CD4-positive, alpha-beta T cell (primary cell): ENCODE measurements at regions not wholly inside any gene's neighbourhood (a gene's known extent, or its start where the extent isn't known, plus 50 kb on each side); places are given as distances from the start of the nearest gene placed in this dataset.
A peak's percentile ranks its signal among the peaks of the same experiment; 100 is the strongest.

ENCODE experiments used
- ATAC-seq: fragments of 200-7000 bp; cut with Tn5 transposase; one replicate; pipeline ENCODE4 v1.10.0; 2022; ENCODE audit warnings: mild to moderate bottlenecking; ENCODE audit not compliant: poor library complexity
- CTCF ChIA-PET: fragments of 350-600 bp; sonication (Branson Sonifier 250); formaldehyde crosslinking; loops from one replicate; lab custom pipeline; 2021; ENCODE audit warnings: antibody characterized with exemption, inconsistent platforms; lab: Charles Lee
- POLR2A ChIA-PET: fragments of 350-600 bp; sonication (Branson Sonifier 250); formaldehyde crosslinking; loops from one replicate; lab custom pipeline; 2021; ENCODE audit warnings: antibody characterized with exemption, inconsistent platforms; lab: Charles Lee
- DNase-seq, 14 experiments: peaks; one replicate each; pipeline ENCODE4 v3.0.0-alpha.2; 2013 to 2020; ENCODE audit warnings: mixed read lengths in 2 of 14
- H3K27ac ChIP-seq, 2 donors: one replicate each; pipeline versions ENCODE4 v1.5.1 to v1.7.0; 2013; ENCODE audit warnings: low read length in 2 of 2, low read depth in 1 of 2, mild to moderate bottlenecking in 1 of 2
- H3K27me3 ChIP-seq, 2 experiments: 1 replicate in 1 of 2; 2 replicates in 1 of 2; pipeline versions ENCODE4 v1.6.1 to v1.7.0; 2013; ENCODE audit warnings: low read length in 2 of 2, control low read depth in 1 of 2, mild to moderate bottlenecking in 1 of 2, moderate library complexity in 1 of 2; ENCODE audit not compliant: insufficient read depth in 2 of 2, control insufficient read depth in 1 of 2
- H3K36me3 ChIP-seq: one replicate; pipeline ENCODE4 v1.6.1; 2013; ENCODE audit warnings: low read length, control low read depth; ENCODE audit not compliant: insufficient read depth
- H3K4me1 ChIP-seq: one replicate; pipeline ENCODE4 v1.6.1; 2013; ENCODE audit warnings: low read length, control low read depth; ENCODE audit not compliant: insufficient read depth
- H3K4me3 ChIP-seq: one replicate; pipeline ENCODE4 v1.5.1; 2013; ENCODE audit warnings: mild to moderate bottlenecking, low read length, moderate library complexity
- H3K9me3 ChIP-seq, 2 experiments: 1 replicate in 1 of 2; 2 replicates in 1 of 2; pipeline versions ENCODE4 v1.6.1 to v1.7.0; 2013; ENCODE audit warnings: low read length in 2 of 2, mild to moderate bottlenecking in 2 of 2, control low read depth in 1 of 2, moderate library complexity in 1 of 2; ENCODE audit not compliant: control insufficient read depth in 1 of 2, insufficient read depth in 1 of 2
- H3K27ac Mint-ChIP-seq: one replicate; pipeline ENCODE4 v1.8.0; 2020; ENCODE audit warnings: mixed read lengths
- H3K27me3 Mint-ChIP-seq: one replicate; pipeline ENCODE4 v1.8.0; 2021; ENCODE audit warnings: mixed read lengths
- H3K36me3 Mint-ChIP-seq: one replicate; pipeline ENCODE4 v1.8.0; 2021; ENCODE audit warnings: low read depth, mixed read lengths
- H3K4me1 Mint-ChIP-seq: one replicate; pipeline ENCODE4 v1.8.0; 2021; ENCODE audit warnings: low read depth, mixed read lengths
- H3K4me3 Mint-ChIP-seq: one replicate; pipeline ENCODE4 v1.8.0; 2020; ENCODE audit warnings: mild to moderate bottlenecking, mixed read lengths
- H3K9me3 Mint-ChIP-seq: one replicate; pipeline ENCODE4 v1.8.0; 2020; ENCODE audit warnings: mixed read lengths
- intact Hi-C, 2 experiments: fragments of 100-400 bp; cut with DNase I in 1 of 2; cut with micrococcal nuclease in 1 of 2; formaldehyde crosslinking; loops; one replicate each; pipeline versions ENCODE4 v1.15.1 to v1.9.0; 2023 to 2025; cut with DNase I, micrococcal nuclease
- TF ChIP-seq, protein P1 (sequence below): fragments of 200-600 bp; IDR thresholded peaks from one replicate; pipeline ENCODE4 v1.8.0; 2022; ENCODE audit warnings: antibody characterized with exemption, mild to moderate bottlenecking

DNA sequence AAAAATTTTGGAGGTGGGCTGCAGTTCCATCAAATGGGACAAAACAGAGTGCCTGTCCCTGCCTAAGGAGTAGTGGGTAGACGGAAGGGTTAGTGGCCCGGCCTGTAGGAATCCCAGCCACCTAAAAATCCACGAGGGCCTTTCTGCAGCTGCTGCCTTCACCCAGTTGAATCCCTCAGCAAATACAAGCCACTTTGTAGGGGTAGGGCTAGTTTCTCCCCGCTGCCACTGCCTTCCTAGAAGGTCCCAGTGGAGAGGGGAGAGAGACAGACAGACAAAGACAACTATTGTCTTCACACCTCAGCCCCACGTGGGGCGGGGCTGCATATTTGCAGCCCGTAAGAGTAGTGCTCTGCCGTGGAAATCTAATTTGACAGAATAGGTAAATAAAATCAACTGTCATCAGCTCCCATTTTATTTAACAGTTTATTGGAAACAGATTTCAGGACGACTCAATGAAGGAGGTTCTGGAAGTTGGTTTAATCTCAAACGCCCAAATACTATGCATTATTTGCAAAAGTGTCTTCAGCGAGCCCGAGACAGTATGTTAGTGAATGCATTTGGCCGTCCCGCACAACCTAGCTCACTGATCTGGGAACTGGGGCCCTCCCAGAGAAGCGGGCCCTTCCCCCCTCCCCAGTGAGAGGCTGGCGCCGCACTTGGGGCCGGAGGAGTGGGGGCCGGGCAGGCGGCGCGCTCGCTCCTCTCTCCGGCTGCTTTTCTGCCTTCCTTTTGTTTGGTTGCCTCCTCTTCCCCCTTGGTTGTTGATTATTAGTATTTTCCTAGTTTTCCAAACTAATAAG lies 67.6 kb upstream of the TBCA start:
- Mint-ChIP-seq H3K36me3 (no peaks in the 10 kb centered on the region), H3K27me3 (peaks cover 76% of the 10 kb centered on the region), H3K27ac (no peak overlapping the region), H3K4me3 (peak overlapping the region; percentile 63), H3K9me3 (no peaks in the 10 kb centered on the region), H3K4me1 (no peaks in the 10 kb centered on the region)
- intact Hi-C loops, result no loop called here
- ATAC-seq (no peak), DNase-seq (no peak)
- Histone ChIP-seq H3K4me3 (peak overlapping the region; percentile 38), H3K4me1 (peaks cover 12% of the 10 kb centered on the region), H3K9me3 (peaks cover 0 to 10% of the 10 kb centered on the region in 2 experiments), H3K27ac (no peak overlapping the region), H3K27me3 (peaks cover 27 to 31% of the 10 kb centered on the region in 2 experiments), H3K36me3 (no peaks in the 10 kb centered on the region)
- TF ChIP-seq, protein P1, sequence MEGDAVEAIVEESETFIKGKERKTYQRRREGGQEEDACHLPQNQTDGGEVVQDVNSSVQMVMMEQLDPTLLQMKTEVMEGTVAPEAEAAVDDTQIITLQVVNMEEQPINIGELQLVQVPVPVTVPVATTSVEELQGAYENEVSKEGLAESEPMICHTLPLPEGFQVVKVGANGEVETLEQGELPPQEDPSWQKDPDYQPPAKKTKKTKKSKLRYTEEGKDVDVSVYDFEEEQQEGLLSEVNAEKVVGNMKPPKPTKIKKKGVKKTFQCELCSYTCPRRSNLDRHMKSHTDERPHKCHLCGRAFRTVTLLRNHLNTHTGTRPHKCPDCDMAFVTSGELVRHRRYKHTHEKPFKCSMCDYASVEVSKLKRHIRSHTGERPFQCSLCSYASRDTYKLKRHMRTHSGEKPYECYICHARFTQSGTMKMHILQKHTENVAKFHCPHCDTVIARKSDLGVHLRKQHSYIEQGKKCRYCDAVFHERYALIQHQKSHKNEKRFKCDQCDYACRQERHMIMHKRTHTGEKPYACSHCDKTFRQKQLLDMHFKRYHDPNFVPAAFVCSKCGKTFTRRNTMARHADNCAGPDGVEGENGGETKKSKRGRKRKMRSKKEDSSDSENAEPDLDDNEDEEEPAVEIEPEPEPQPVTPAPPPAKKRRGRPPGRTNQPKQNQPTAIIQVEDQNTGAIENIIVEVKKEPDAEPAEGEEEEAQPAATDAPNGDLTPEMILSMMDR, result no peak
- POLR2A ChIA-PET, result no interaction called here
- CTCF ChIA-PET, result no interaction called here

DNA sequence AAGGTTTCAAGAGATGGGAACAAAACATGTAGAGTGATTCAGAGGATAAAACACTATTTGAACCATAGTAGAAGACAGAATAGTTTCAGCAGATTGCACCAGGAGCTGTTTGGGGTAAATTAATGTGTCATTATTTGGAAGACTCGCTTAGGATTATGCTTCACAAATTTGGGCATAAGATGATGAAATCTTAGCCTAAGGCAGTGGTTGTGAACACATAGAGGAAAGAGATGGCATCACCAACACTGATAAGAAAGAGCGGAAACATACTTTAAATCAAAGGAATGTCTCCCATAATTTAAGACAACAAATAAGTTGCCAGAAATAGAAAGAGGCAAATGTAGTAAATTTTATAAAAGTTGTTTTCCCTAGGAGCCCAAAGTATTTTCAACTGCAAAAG lies 66.1 kb upstream of the TBCA start:
- intact Hi-C loops, result no loop called here
- ATAC-seq (no peak), DNase-seq (no peak)
- ChIA-PET POLR2A (no interaction called here), CTCF (no interaction called here)
- H3K36me3 ChIP-seq, result no peaks in the 10 kb centered on the region
- H3K27me3 ChIP-seq, result peaks cover 27 to 30% of the 10 kb centered on the region in 2 experiments
- Mint-ChIP-seq H3K27ac (no peak overlapping the region), H3K27me3 (peaks cover 63% of the 10 kb centered on the region), H3K36me3 (no peaks in the 10 kb centered on the region), H3K4me1 (no peaks in the 10 kb centered on the region), H3K9me3 (no peaks in the 10 kb centered on the region), H3K4me3 (no peak overlapping the region)
- no peak overlapping the region for H3K27ac ChIP-seq
- TF ChIP-seq, protein P1, result no peak
- H3K4me1 ChIP-seq, result peaks cover 12% of the 10 kb centered on the region
- H3K4me3 ChIP-seq, result no peak overlapping the region
- H3K9me3 ChIP-seq, result peaks cover 0 to 10% of the 10 kb centered on the region in 2 experiments

DNA sequence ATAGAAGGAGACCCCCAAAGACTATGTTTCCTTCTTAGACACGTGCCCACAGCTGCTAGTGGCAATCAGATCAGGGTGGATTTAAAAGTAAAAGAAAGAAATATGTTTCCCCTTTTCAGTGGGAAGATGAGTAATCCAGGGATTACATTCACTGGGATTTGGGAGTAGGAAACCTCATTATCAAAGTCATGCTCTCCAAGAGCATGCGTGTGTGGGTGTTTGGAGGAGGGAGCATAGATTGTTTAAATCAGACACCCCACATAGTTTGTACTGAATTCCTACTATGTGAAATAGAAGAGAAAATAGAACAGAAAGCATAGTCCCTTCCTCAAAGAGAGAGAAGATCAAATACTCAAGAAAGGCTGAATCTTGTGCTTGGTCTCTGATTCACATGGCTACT lies 65.5 kb upstream of the TBCA start:
- Mint-ChIP-seq H3K4me1 (no peaks in the 10 kb centered on the region), H3K27me3 (peaks cover 56% of the 10 kb centered on the region), H3K36me3 (no peaks in the 10 kb centered on the region), H3K9me3 (no peaks in the 10 kb centered on the region), H3K4me3 (no peak overlapping the region), H3K27ac (no peak overlapping the region)
- CTCF ChIA-PET, result no interaction called here
- peaks cover 12% of the 10 kb centered on the region for H3K4me1 ChIP-seq
- peaks cover 0 to 10% of the 10 kb centered on the region in 2 experiments for H3K9me3 ChIP-seq
- no peaks in the 10 kb centered on the region for H3K36me3 ChIP-seq
- ATAC-seq (no peak), DNase-seq (no peak)
- H3K27me3 ChIP-seq, result peaks cover 23 to 24% of the 10 kb centered on the region in 2 experiments
- TF ChIP-seq, protein P1, result no peak
- POLR2A ChIA-PET, result no interaction called here
- H3K27ac ChIP-seq, result no peak overlapping the region
- intact Hi-C loops, result no loop called here
- H3K4me3 ChIP-seq, result no peak overlapping the region
